Activated CD4-positive, alpha-beta T cell treated with anti-CD3 and anti-CD28 coated beads, Interleukin-2, amount 10 ng/mL, durations not matched to agents 7 days and 5 days (primary cell): ENCODE measurements at regions not wholly inside any gene's neighbourhood (a gene's known extent, or its start where the extent isn't known, plus 50 kb on each side); places are given as distances from the start of the nearest gene placed in this dataset.

Source experiments
- CTCF ChIA-PET: fragments of 350-600 bp; sonication (Branson Sonifier 250); formaldehyde crosslinking; loops from one replicate; lab custom pipeline; 2021; ENCODE audit warnings: antibody characterized with exemption; lab: Charles Lee
- POLR2A ChIA-PET: fragments of 350-600 bp; sonication (Branson Sonifier 250); formaldehyde crosslinking; loops from one replicate; lab custom pipeline; 2021; ENCODE audit warnings: antibody characterized with exemption; lab: Charles Lee
- DNase-seq: peaks from one replicate; pipeline ENCODE4 v3.0.0-alpha.2; 2020
- H3K27ac Mint-ChIP-seq: one replicate; pipeline ENCODE4 v1.8.0; 2021; ENCODE audit warnings: mild to moderate bottlenecking, moderate library complexity, mixed read lengths
- H3K27me3 Mint-ChIP-seq: one replicate; pipeline ENCODE4 v1.8.0; 2021; ENCODE audit warnings: mixed read lengths
- H3K36me3 Mint-ChIP-seq: one replicate; pipeline ENCODE4 v1.8.0; 2021; ENCODE audit warnings: low read depth, mixed read lengths
- H3K4me1 Mint-ChIP-seq: one replicate; pipeline ENCODE4 v1.8.0; 2021; ENCODE audit warnings: mixed read lengths
- H3K4me3 Mint-ChIP-seq: one replicate; pipeline ENCODE4 v1.8.0; 2021; ENCODE audit warnings: mild to moderate bottlenecking, moderate library complexity, mixed read lengths
- H3K9me3 Mint-ChIP-seq: one replicate; pipeline ENCODE4 v1.8.0; 2021; ENCODE audit warnings: mixed read lengths

GRCh38 chr20:37590938-37591490 is 63.3 kb upstream of the BLCAP start:
- CTCF ChIA-PET: no interaction called here
- H3K36me3 Mint-ChIP-seq: no peaks in the 10 kb centered on the region
- POLR2A ChIA-PET: no interaction called here
- no peaks in the 10 kb centered on the region for H3K9me3 Mint-ChIP-seq
- DNase-seq: no peak
- no peaks in the 10 kb centered on the region for H3K4me1 Mint-ChIP-seq
- H3K4me3 Mint-ChIP-seq: no peak overlapping the region
- H3K27me3 Mint-ChIP-seq: peaks cover 13% of the 10 kb centered on the region
- no peak overlapping the region for H3K27ac Mint-ChIP-seq

GRCh38 chr20:37586078-37586477 is 58.4 kb upstream of the BLCAP start:
- CTCF ChIA-PET: interaction anchor here (0.6 kb wide), 1 partner anchor 114 kb away, joined by 4 read pairs; no protein-coding TSS in a partner anchor
- POLR2A ChIA-PET: no interaction called here
- Mint-ChIP-seq H3K27me3 (peaks cover 18% of the 10 kb centered on the region), H3K9me3 (no peaks in the 10 kb centered on the region), H3K27ac (no peak overlapping the region), H3K36me3 (no peaks in the 10 kb centered on the region), H3K4me3 (no peak overlapping the region), H3K4me1 (no peaks in the 10 kb centered on the region)
- no peak for DNase-seq

DNA sequence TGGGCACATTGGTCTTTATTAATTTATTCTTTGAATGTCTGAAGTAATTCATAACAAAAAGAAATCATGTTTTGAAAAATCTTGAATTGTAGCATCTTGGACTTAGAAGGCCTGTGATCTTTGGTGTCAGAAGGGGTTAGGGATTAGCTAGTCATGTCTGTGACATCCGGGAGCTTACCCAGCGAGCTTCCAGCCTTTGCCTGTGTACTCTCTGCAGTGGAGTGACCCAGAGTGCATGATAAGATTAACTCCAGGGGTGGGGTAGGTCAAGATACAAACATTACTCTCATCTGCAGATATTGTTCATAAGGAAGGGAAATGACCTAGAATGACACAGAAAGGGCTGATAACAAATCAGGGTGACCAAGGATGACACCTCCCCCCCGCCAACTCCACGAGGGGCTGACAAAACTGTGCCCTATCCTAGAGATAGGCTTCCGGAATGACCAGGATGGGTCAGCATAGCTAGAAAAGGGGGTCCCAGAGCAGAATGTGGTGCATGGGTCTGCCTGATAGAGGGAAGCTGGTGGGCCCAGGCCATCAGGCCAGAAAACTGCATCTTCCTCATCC is 56.6 kb upstream of the BLCAP start:
- no peaks in the 10 kb centered on the region for H3K4me1 Mint-ChIP-seq
- peaks cover 15% of the 10 kb centered on the region for H3K27me3 Mint-ChIP-seq
- ChIA-PET POLR2A (no interaction called here), CTCF (interaction anchor here (0.6 to 1.5 kb wide), 2 partner anchors 275 to 637 kb away, joined by 3 to 4 read pairs; no protein-coding TSS in a partner anchor)
- no peaks in the 10 kb centered on the region for H3K9me3 Mint-ChIP-seq
- H3K36me3 Mint-ChIP-seq: no peaks in the 10 kb centered on the region
- no peak overlapping the region for H3K27ac Mint-ChIP-seq
- no peak overlapping the region for H3K4me3 Mint-ChIP-seq
- DNase-seq: no peak

DNA sequence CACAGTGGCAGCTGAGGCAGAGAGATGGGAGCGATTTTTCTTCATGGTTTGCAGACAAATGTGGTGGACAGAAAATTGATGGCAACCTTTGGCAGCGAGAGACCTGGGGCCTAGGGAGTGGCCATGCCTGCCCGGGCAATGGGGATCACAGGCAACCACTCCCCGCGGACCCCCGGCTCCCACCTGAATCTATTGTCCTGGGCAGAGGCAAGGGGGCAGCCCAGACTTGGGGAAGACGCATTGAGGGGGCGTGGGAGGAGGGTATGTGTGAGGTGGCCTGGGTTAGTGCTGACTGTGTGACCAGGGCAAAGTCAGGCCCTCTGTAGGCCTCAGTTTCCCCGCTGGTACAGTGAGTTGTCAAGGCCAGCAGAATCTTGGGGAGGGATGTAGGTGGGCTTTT is 53.6 kb upstream of the BLCAP start:
- Mint-ChIP-seq H3K4me3 (no peak overlapping the region), H3K27ac (no peak overlapping the region), H3K36me3 (no peaks in the 10 kb centered on the region), H3K4me1 (no peaks in the 10 kb centered on the region), H3K27me3 (peaks cover 11% of the 10 kb centered on the region), H3K9me3 (no peaks in the 10 kb centered on the region)
- POLR2A ChIA-PET: no interaction called here
- no peak for DNase-seq
- CTCF ChIA-PET: interaction anchor here (1.1 to 1.3 kb wide), 3 partner anchors 8 to 14 kb away, joined by 3 read pairs; no protein-coding TSS in a partner anchor

GRCh38 chr20:37580069-37580468 is 52.4 kb upstream of the BLCAP start:
- ChIA-PET CTCF (interaction anchor here (1.2 kb wide), 1 partner anchor 12 kb away, joined by 3 read pairs; no protein-coding TSS in a partner anchor), POLR2A (no interaction called here)
- Mint-ChIP-seq H3K4me3 (no peak overlapping the region), H3K9me3 (no peaks in the 10 kb centered on the region), H3K27me3 (peaks cover 6% of the 10 kb centered on the region), H3K27ac (no peak overlapping the region), H3K36me3 (no peaks in the 10 kb centered on the region), H3K4me1 (no peaks in the 10 kb centered on the region)
- no peak for DNase-seq

DNA sequence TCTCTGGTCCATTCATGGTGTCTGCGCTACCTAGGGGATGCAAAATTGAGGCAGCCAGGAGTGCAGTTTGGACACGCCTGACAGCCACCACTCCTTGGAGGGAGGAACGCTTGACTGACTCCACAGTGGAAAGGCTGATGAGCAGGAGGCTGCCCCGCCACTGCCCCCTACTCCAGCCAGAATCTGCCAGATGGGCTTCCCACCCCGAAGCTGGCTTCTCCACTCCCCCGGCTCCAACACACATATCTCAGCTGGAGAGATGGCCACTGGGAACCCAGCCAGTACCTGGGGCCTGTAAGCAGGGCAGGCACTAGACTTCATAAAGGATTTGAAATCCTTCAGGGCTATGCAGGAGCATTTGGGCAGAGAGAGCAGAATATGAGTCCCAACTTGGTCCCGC is 51.4 kb upstream of the BLCAP start:
- Mint-ChIP-seq H3K4me3 (no peak overlapping the region), H3K27ac (no peak overlapping the region), H3K36me3 (no peaks in the 10 kb centered on the region), H3K9me3 (no peaks in the 10 kb centered on the region), H3K27me3 (peaks cover 2% of the 10 kb centered on the region), H3K4me1 (no peaks in the 10 kb centered on the region)
- DNase-seq: no peak
- ChIA-PET CTCF (no interaction called here), POLR2A (no interaction called here)

DNA sequence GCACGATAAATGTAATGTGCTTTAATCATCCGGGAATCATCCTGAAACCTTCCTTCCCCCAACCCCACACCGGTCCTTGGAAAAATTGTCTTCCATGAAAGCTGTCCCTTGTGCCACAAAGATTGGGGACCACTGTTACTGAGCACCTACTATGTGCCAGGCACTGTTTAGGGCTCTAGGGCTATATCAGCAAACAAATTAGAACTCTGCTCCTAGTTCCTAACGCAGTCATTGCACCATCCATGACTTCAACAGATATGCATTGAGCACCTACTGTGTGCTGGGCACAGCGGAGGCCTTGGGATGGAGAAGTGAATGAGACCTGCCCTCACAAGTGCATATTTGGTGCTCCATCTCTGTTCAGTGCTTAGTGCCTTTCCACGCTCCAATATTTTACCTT is 50.3 kb upstream of the BLCAP start:
- Mint-ChIP-seq H3K27me3 (peaks cover 2% of the 10 kb centered on the region), H3K9me3 (no peaks in the 10 kb centered on the region), H3K36me3 (no peaks in the 10 kb centered on the region), H3K4me1 (no peaks in the 10 kb centered on the region), H3K4me3 (no peak overlapping the region), H3K27ac (no peak overlapping the region)
- CTCF ChIA-PET: no interaction called here
- DNase-seq: no peak
- POLR2A ChIA-PET: no interaction called here
